KG1 (cell line): ENCODE measurements at regions not wholly inside any gene's neighbourhood (a gene's known extent, or its start where the extent isn't known, plus 50 kb on each side); places are given as distances from the start of the nearest gene placed in this dataset.
"Not testable (repeated sequence)": the region's sequence is repeated elsewhere in the genome, so short reads cannot be mapped to it uniquely, and the experiment has no call there.

Source experiments
- DNase-seq: peaks from one replicate; lab custom pipeline; 2025; lab: John Stamatoyannopoulos, UW

GRCh38 chr19:13652810-13653590, 111.3 kb upstream of the MRI1 start:
- DNase-seq, result no peak

- no peak for DNase-seq
These were observed 117.6 kb upstream of the MRI1 start for GRCh38 chr19:13646758-13647157.

DNA sequence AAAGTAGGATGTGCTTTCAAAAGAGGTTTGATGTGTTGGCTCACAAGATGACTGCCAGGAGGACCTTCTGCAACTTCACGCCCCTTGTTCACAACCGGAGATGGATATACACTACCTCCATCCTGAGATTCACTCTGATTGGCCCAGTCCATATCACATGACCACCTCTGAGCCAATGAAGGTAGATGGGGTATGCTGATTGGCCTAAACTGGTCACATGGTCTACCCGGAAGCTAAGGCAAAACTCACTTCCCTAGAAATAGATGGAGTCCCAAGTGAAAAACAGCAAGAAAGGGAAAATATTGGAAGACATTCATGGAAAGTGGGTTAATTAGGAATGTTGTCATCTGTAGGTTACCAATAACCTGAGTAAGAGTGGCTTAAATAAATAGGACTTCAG, 119.7 kb upstream of the MRI1 start:
- no peak for DNase-seq

GRCh38 chr19:13640611-13641010, 123.7 kb upstream of the MRI1 start:
- DNase-seq, result no peak

- DNase-seq, result no peak
These were observed 124.9 kb upstream of the MRI1 start for GRCh38 chr19:13639342-13639929.

GRCh38 chr19:13637664-13638063, 126.7 kb upstream of the MRI1 start:
- DNase-seq, result no peak

GRCh38 chr19:13634658-13635057, 128.4 kb upstream of the CACNA1A start:
- no peak for DNase-seq

- DNase-seq, result no peak
These were observed 127.2 kb upstream of the CACNA1A start for GRCh38 chr19:13633522-13633922.

DNA sequence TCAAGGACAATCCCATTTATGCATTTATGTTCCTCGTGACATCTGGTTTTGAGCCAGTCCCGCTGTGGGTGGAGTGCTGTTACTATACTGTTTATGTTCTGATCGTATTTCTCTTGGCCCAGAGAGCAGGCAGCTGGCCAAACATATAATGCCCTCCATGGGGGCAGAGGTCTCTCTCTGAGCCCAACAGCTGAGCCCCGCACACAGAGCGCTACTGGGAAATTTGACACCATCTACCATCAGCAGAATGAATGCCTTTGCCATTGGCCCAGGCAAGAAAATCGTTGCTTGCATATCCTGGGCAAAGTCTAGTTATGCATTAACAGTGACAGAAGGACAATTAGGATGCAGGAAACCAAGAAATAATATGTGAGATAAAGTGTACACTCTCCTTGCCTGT, 126.8 kb upstream of the CACNA1A start:
- DNase-seq, result no peak

- DNase-seq, result not testable (repeated sequence)
These were observed 125.9 kb upstream of the CACNA1A start for GRCh38 chr19:13632164-13632563.

DNA sequence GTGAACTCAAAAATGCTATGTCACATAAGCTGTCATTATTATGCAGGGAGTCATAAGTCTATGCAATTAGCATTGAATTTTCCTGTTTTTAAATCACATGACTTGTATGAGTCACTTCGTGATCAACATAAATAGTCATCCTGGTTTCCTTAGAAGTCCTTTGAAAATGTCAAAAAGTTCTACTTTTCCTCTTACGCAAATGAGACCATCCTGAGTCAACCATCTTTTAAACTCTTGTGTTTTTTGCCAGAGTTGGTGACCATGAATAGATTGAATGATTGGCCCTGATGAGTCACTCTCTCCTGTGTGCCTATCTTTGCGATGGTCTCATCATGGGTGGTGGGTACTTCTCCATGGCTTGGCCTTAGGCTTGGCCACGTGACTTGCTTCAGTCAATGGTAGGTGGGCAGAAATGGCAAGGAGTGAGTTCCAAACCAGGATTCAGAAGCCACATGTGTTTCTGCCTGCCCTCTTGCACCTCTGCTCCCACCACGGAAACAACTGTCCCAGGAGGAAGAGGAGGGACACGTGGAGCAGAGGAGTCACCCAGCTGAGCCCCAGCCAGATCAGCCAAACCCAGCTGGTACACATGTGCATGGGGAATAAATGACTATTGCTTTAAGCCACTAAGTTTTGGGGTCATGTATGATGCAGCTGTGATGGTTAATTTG, 123.5 kb upstream of the CACNA1A start:
- no peak for DNase-seq

DNA sequence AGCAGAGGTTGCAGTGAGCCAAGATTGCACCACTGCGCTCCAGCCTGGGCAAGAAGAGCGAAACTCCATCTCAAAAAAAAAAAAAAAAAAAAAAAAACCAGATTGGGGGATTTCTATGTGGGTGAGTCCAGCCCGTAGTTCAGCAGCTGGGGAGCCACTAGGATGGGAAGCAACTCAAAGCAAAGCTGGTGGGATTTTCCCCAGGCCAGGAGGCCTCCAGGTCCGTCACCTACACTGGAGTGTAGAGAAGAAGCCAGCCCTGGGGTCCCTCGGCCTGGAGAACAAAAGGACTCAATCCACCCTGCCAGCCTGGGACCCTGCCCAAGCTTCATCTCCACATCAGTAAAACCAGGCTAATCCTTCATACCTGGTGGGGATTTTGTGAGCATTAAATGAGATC, 121.3 kb upstream of the CACNA1A start:
- no peak for DNase-seq

DNA sequence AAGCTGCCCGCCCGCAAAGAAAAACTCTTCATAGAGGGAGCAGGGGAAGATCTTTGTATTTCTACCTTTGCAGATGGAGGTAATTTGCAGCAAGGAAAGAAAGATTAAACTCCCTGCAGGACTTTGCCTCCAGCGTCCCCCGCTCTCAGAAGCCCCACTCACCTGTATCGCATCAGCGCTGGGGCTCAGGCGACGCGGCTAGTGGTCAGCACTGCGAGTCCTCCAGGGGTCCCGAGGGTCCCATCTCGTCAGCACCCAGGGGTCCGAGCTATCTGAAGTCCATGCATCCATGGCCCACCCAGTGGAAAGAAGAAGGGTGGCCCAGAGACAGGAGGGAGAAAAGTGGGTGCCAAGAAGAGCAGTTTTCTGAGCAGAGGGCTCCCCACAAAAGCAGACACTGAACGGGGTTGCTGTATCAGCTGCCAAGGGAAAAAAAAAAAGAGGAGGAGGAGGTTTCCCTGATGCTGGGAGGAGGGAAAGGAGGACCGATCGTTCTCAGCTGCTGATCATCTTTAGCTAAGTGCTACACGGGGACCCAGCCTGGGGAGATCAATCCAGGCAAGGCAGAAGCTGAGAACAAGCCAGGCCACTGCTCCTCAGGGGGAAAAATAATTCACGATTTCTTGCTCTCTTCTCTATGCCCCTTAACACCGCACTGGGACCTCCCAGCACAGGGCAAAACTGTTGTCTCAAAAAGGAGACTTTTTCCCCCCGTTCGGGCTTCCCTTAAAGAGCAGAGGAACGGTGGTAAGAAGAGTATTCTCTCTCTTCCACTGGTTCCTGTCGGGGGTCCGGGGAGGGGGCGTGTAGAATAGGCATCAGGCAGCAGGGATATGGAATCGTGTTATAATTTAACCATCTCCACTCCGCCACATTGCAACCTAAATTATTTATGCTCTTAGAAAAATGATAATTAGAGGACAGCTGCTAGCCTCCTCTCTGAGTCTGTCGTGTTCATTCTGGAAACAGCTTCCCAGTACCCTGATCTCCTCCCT, 117.7 kb upstream of the CACNA1A start:
- no peak for DNase-seq

DNA sequence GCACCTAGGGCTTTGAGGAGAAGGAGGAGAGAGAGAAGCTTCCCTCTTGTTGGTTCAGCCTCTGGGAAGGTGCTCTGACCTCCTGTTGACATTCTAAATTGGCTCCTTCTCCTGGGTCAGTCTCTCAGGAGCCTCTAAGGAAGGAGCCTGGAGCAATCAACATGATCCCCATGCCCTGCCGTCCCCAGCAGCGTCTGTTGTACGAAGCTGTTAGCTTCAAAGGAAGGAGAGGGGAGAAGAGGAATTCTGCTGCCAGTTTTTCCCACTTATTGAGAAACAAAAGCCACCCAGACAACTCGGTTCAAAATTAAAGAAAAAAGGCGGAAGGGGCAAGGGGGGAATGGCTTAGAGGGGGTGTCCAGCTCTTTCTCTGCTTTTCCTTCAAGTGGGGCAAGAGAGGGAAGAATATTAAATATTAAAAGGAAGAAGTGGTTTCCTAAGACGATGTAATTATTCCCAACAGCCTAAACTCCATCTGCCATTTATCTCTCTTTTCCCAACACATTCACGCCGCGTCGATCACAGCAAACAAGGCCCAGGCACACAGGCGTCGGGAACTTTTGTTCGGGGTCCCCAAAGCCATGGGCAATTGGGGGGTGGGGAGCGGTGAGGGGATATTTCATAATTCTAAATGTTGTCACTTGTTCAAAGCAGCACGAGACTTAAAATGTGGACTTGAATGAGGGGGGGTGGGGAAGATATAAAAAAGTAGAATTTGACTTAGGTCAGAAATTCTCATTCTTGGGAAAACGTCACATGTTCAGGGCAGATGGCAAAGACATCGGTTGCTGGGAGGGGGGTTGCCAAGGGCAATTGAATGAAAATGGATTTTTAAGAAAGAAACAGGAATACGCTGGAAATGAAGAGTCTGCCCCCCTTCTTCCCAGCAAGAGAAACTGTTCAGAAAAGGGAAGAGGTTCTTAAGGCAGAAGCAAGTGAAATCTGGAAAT, 116.8 kb upstream of the CACNA1A start:
- DNase-seq, result no peak

DNA sequence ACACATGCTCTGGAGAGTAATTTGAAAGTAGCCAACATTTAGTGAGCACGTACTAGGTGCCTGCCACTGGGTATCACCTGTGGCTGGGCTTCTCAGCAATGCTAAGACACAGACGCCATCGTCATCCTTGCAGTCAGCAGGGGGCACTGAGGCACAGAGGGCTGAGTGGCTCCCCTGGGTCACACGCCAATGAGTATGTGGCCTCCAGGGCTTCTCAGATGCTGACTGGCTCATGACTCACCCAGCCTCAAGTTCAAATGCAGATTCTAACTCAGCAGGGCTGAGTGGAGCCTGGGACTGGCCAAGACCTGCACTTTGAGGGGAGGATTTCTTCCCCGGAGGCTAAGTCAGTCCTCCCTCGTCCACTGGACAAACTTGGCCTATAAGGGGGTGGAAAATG, 115.1 kb upstream of the CACNA1A start:
- DNase-seq, result no peak

DNA sequence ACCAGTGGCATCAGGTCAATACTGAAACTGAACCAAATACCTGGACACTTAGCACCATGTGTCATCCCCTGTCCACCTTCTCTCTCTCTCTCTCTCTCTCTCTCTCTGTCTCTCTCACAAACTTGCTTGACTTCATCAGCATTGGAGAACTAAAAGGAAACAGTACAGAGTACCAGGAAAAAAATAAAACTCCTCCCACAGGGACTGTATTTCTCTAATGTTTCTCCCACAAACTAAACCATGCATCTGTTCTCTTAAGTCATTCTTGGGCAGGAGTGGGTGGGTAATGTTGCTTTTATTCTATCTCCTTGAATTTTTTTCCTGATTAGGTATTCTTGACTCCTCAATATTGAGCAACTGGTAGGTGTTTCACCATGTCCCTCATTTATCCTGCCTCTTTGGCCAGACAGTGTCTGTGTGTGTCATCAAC, 112.9 kb upstream of the CACNA1A start:
- DNase-seq, result no peak

- no peak for DNase-seq
These were observed 109.6 kb upstream of the CACNA1A start for GRCh38 chr19:13615890-13616289.

DNA sequence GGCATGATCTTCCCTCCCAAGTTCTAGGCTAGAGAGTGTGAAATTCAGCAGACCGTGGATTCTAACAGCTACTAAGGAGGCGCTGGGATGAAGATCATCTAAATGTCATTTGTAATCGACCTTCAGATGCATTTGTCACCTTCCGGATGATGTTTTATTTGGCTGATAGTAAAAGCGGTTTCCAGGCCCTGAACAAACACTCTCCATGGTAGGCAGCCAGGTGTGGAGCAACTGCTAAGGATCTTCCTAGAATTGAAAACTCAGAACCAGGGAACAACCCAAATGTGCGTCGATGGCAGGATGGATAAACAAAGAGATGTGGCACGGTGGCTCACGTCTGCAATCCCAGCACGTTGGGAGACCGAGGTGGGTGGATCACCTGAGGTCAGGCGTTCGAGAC, 107.2 kb upstream of the CACNA1A start:
- no peak for DNase-seq

DNA sequence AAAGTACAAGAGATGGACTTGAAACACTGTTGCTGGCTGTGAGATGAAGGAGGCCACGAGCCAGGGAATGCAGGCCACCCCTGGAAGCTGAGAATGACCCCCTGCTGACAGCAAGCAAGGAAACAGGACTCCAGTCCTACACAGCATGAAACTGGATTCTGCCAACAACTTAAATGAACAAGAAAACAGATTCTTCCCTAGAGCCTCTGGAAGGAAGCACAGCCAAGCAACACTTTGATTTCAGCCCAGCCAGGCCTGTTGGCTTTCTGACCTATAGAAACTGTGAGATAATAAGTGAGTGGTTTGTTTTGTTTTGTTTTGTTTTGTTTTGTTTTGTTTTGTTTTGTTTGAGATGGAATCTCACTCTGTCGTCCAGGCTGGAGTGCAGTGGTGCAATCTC, 105.3 kb upstream of the CACNA1A start:
- no peak for DNase-seq

- no peak for DNase-seq
These were observed 103.9 kb upstream of the CACNA1A start for GRCh38 chr19:13610039-13610691.
